ENCODE measurements at regions not wholly inside any gene's neighbourhood (a gene's known extent, or its start where the extent isn't known, plus 50 kb on each side); places are given as distances from the start of the nearest gene placed in this dataset.
"Not testable (repeated sequence)": the region's sequence is repeated elsewhere in the genome, so short reads cannot be mapped to it uniquely, and the experiment has no call there.

DNA sequence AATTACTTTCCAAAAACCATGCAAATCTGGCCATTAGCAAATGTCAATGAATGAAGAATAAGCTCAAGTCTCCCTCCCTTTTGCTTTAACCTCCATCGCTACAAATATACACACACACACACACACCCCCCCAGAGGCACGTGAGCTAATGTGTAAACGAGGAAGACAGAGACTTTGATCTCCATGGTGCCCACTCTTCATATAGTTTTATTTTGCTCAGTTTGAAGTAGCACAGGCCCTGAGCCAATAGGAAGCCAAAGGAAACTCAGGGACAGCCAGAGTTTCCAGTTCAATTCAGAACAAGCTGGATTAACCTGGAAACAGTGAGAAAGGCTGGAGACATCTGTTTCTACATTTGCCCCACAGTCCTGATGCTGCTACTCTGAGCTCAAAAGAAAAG, 248.4 kb upstream of the MEIS1 start:
- Mint-ChIP-seq H3K9me3 (peaks cover 0 to 2% (median 0%) of the 10 kb centered on the region in 7 donors), H3K4me1 (peaks cover 11% of the 10 kb centered on the region), H3K36me3 (no peaks in the 10 kb centered on the region), H3K27me3 (ENCODE audit: low read depth in 3 of 3) (peaks cover 0 to 3% (median 2%) of the 10 kb centered on the region in 3 donors), H3K4me3 (no peak overlapping the region), H3K27ac (no peak overlapping the region)
- Histone ChIP-seq H4K20me1 (ENCODE audit: insufficient read depth, low read length) (no peaks in the 10 kb centered on the region), H3K36me3 (replicated peaks in 1 of 2; ENCODE audit: control insufficient read depth in 1 of 2, insufficient read depth in 2 of 2, low read length in 2 of 2) (no peaks in the 10 kb centered on the region), H3K4me1 (ENCODE audit: control insufficient read depth in 1 of 2, insufficient read depth in 2 of 2, low read length in 2 of 2) (peaks cover 3 to 9% of the 10 kb centered on the region in 2 donors), H3K4me3 (replicated peaks in 1 of 3; ENCODE audit: low read depth in 2 of 3, low read length in 3 of 3) (no peak overlapping the region), H3K79me2 (ENCODE audit: insufficient read depth, low read length) (no peaks in the 10 kb centered on the region), H3K27me3 (ENCODE audit: control insufficient read depth in 2 of 2, insufficient read depth in 2 of 2, low read length in 2 of 2) (no peaks in the 10 kb centered on the region), H3K27ac (ENCODE audit: low read depth in 1 of 2, low read length in 2 of 2) (no peak overlapping the region), H3K4me2 (replicated peaks; ENCODE audit: extremely low read depth, low read length, poor library complexity, severe bottlenecking) (no peak overlapping the region), H3K9me3 (replicated peaks in 1 of 2; ENCODE audit: control insufficient read depth in 1 of 2, insufficient read depth in 1 of 2, low read length in 2 of 2) (no peaks in the 10 kb centered on the region), H3K9ac (ENCODE audit: insufficient read depth, low read length, poor library complexity, severe bottlenecking) (no peak overlapping the region), H2AFZ (ENCODE audit: insufficient read depth, low read depth, low read length, poor library complexity, severe bottlenecking) (no peak overlapping the region)
- intact Hi-C loops (cut with micrococcal nuclease): no loop called here
- TF ChIP-seq CTCF (IDR thresholded peaks at IDR 0.05): no peak
- 100% methylated on average over 1 of the region's 3 CpGs for WGBS (ENCODE audit: insufficient coverage)
- DNase-seq: no peak

DNA sequence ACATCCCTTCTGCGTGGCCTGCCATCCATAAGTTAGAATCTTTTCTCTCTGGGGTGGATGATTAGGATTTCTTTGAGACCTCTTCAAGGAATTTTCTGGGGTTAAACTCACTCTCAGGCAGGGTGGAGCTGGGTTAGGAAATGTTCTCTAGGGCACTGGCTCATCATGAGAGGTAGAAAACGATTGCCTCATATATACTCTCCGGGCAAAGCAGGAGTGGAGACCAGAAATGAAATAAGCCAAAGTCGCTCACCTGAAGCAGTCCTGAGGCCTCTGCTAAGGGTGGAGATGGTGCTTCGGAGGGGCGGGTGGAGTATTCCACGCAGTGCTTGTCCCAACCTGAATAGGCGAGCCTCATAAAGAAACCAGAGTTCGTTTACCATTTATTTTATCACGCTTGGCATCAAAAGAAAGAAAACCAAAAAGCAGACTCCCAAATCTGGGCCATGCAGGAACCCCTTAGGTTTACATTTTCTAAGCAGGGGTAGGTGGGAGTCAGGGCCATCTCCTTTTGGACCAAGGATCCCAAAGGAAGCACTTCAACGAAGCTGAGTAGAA, 249.3 kb upstream of the MEIS1 start:
- Mint-ChIP-seq H3K9me3 (peaks cover 0 to 2% (median 0%) of the 10 kb centered on the region in 7 donors), H3K36me3 (no peaks in the 10 kb centered on the region), H3K27ac (no peak overlapping the region), H3K4me3 (no peak overlapping the region), H3K4me1 (peaks cover 11% of the 10 kb centered on the region), H3K27me3 (ENCODE audit: low read depth in 3 of 3) (peaks cover 0 to 2% (median 2%) of the 10 kb centered on the region in 3 donors)
- no peak overlapping the region for H2AFZ ChIP-seq (ENCODE audit: insufficient read depth, low read depth, low read length, poor library complexity, severe bottlenecking)
- no peaks in the 10 kb centered on the region for H3K79me2 ChIP-seq (ENCODE audit: insufficient read depth, low read length)
- no peaks in the 10 kb centered on the region for H3K36me3 ChIP-seq (replicated peaks in 1 of 2; ENCODE audit: control insufficient read depth in 1 of 2, insufficient read depth in 2 of 2, low read length in 2 of 2)
- H3K27ac ChIP-seq (ENCODE audit: low read depth in 1 of 2, low read length in 2 of 2): no peak overlapping the region
- no peak overlapping the region for H3K4me2 ChIP-seq (replicated peaks; ENCODE audit: extremely low read depth, low read length, poor library complexity, severe bottlenecking)
- H3K9ac ChIP-seq (ENCODE audit: insufficient read depth, low read length, poor library complexity, severe bottlenecking): no peak overlapping the region
- DNase-seq: no peak
- no peaks in the 10 kb centered on the region for H4K20me1 ChIP-seq (ENCODE audit: insufficient read depth, low read length)
- no peak overlapping the region for H3K4me3 ChIP-seq (replicated peaks in 1 of 3; ENCODE audit: low read depth in 2 of 3, low read length in 3 of 3)
- H3K4me1 ChIP-seq (ENCODE audit: control insufficient read depth in 1 of 2, insufficient read depth in 2 of 2, low read length in 2 of 2): peaks cover 3 to 9% of the 10 kb centered on the region in 2 donors
- no peaks in the 10 kb centered on the region for H3K27me3 ChIP-seq (ENCODE audit: control insufficient read depth in 2 of 2, insufficient read depth in 2 of 2, low read length in 2 of 2)
- no peaks in the 10 kb centered on the region for H3K9me3 ChIP-seq (replicated peaks in 1 of 2; ENCODE audit: control insufficient read depth in 1 of 2, insufficient read depth in 1 of 2, low read length in 2 of 2)
- WGBS (ENCODE audit: insufficient coverage): 83% methylated on average over 4 of the region's 11 CpGs
- intact Hi-C loops (cut with micrococcal nuclease): no loop called here
- no peak for TF ChIP-seq CTCF (IDR thresholded peaks at IDR 0.05)

DNA sequence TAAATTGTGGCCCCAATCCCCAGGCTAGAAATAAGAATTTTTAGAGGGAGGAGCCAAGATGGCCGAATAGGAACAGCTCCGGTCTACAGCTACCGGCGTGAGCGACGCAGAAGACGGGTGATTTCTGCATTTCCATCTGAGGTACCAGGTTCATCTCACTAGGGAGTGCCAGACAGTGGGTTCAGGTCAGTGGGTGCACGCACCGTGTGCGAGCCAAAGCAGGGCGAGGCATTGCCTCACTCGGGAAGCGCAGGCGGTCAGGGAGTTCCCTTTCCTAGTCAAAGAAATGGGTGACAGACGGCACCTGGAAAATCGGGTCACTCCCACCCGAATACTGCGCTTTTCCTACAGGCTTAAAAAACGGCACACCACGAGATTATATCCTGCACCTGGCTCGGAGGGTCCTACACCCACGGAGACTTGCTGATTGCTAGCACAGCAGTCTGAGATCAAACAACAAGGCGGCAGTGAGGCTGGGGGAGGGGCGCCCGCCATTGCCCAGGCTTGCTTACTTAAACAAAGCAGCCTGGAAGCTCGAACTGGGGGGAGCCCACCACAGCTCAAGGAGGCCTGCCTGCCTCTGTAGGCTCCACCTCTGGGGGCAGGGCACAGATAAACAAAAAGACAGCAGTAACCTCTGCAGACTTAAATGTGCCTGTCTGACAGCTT, 257.7 kb upstream of the MEIS1 start:
- H3K27me3 Mint-ChIP-seq (ENCODE audit: low read depth in 3 of 3); H3K4me1 Mint-ChIP-seq; H3K9ac ChIP-seq (ENCODE audit: insufficient read depth, low read length, poor library complexity, severe bottlenecking); H3K36me3 Mint-ChIP-seq; H3K9me3 ChIP-seq (replicated peaks in 1 of 2; ENCODE audit: control insufficient read depth in 1 of 2, insufficient read depth in 1 of 2, low read length in 2 of 2); intact Hi-C loops (cut with micrococcal nuclease); H3K4me3 ChIP-seq (replicated peaks in 1 of 3; ENCODE audit: low read depth in 2 of 3, low read length in 3 of 3); H3K27ac ChIP-seq (ENCODE audit: low read depth in 1 of 2, low read length in 2 of 2); H2AFZ ChIP-seq (ENCODE audit: insufficient read depth, low read depth, low read length, poor library complexity, severe bottlenecking); H4K20me1 ChIP-seq (ENCODE audit: insufficient read depth, low read length); H3K4me2 ChIP-seq (replicated peaks; ENCODE audit: extremely low read depth, low read length, poor library complexity, severe bottlenecking); H3K79me2 ChIP-seq (ENCODE audit: insufficient read depth, low read length); H3K27me3 ChIP-seq (ENCODE audit: control insufficient read depth in 2 of 2, insufficient read depth in 2 of 2, low read length in 2 of 2); DNase-seq; H3K4me1 ChIP-seq (ENCODE audit: control insufficient read depth in 1 of 2, insufficient read depth in 2 of 2, low read length in 2 of 2); H3K27ac Mint-ChIP-seq; H3K4me3 Mint-ChIP-seq; H3K36me3 ChIP-seq (replicated peaks in 1 of 2; ENCODE audit: control insufficient read depth in 1 of 2, insufficient read depth in 2 of 2, low read length in 2 of 2): not testable (repeated sequence)
- peaks cover 5 to 11% (median 9%) of the 10 kb centered on the region in 7 donors for H3K9me3 Mint-ChIP-seq
- 96% methylated on average over 22 of the region's 26 CpGs for WGBS (ENCODE audit: insufficient coverage)

All from CD14-positive monocyte (primary cell).